ENCODE measurements at regions not wholly inside any gene's neighbourhood (a gene's known extent, or its start where the extent isn't known, plus 50 kb on each side); places are given as distances from the start of the nearest gene placed in this dataset.

DNA sequence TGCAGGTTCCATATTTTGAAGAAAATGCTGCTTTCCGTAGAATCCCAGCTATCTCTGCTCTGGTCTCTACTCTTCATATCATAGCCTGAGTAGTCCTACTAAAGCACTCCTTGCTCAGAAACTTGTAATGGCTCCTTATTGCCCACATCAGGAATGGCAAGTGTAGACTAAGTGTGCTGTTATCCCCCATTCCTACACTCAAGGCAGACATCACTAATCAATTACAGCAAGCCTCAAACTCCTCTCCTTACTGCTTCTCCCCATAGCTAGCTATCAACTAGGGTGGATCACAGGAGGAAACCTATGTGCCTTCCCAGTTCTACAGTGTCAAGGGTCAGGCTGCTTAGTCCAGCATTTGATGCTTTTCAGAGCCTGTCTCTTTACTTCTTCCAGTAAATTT is 163.4 kb downstream of the HAPSTR1 start:
- no peak for DNase-seq

DNA sequence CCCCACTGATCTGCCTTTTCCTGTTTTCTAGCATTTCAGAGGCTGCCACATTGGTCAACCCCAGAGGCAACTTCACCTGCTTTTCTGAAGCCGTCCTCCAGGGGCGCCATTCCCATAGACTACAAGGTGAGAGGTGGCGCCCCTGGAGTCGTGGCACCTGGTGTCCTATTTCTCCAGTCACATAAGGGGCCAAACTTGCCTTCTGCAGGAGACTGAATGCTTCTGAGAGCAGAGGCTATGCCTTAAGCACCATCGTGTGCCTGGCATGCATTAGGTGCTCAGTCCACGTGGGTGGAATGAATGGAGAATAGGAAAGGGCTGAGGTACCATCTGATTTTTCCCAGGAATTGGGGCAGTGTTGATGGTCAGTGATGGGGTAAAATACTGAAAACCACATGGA is 164.8 kb downstream of the HAPSTR1 start:
- no peak for DNase-seq

DNA sequence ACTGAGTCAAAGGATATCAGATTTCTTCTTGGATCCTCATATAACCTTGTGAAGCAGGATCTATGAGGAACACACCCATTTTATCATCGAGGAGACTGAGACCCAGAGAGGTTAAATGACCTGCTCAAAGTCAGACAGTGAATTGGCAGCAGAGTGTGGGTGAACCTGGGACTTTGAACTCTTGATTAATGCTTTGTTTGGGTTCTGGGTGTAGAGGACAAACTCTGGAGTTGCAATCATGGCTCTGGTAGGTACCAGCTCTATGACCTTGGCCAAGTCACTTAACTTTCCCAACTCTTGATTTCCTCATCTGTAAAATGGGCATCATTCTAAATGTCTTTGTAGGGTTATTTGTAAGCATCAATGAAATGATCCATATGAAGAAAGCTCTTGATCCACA is 166.4 kb downstream of the HAPSTR1 start:
- DNase-seq: no peak

DNA sequence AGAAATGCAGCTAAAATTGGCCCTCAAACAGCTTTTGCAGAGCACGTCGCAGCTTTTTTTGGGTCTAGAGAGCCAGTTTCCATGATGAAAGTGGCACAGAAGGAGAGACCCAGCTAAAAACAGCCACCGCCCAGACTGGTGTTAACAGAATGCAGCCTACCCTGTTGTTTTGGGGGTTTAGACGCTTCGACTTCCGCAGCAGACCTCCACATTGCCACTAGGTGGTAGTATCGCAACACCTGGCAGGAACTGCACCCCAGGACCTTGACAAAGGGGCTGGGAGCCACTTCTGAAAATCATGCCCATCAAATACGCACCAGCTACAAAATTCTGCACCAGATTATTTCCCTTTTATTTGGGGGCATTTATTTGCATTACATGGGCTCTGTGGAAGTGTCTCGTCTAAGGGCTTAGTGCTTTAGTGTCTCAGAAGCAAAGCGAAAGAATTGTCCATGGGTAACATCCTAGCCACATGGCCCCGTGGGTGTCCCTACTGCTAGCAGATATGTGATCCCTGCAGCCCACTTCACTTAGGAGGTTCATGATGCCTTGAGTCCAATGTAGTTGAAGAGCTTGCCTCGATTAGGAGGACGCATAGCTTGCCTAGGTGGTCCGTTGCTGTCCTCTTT is 167.1 kb downstream of the HAPSTR1 start:
- no peak for DNase-seq

DNA sequence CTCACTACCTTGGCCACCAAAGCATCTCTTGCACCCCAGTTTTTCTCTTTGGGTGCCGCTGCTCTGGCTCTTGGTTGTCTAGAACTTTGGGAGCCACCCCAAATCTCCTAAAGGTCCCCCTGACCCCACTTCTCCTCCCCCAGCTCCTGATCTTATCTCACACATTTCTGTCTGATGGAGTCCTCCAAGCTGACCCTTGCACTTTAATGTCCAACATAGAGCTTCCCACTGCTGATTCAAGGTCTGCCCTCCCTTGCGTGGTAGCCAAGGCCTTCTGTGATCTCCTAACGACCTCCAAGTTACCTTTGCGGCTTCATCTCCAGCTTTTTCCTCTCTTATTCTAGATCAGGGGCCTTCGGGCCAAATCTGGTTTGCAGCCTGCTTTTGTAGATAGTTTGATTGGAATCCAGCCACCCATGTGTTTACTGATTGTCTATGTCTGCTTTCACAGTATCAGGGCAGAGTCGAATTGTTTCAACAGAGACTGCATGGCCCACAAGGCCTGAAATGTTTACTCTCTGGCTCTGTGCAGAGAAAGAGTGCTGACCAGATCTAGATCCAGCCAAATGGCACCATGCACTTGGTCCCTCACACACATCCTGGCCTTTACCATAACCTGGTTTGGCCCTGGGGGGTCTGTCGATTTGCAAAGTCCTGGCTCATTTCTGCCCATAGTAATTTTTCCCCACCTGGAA is 168.6 kb downstream of the HAPSTR1 start:
- DNase-seq: no peak

DNA sequence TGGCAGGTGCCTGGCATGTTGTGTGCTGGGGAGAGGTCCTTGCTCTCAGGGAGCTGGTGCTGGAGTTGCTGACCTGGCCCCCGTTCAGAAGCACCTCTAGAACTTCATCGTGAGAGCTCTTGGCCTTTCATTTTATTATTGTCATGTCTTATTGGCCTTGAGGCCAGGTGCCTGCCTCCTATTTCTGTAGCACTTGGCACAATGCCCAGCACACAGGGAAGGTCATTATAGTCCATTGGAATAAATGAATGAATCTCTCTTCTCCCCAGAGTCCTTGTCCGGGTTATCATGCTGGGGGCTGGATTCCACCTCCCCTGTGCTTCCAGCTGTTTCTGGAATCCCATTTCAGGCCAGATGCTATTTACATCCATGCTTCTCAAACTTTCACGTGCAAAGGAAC is 169.2 kb downstream of the HAPSTR1 start:
- no peak for DNase-seq

DNA sequence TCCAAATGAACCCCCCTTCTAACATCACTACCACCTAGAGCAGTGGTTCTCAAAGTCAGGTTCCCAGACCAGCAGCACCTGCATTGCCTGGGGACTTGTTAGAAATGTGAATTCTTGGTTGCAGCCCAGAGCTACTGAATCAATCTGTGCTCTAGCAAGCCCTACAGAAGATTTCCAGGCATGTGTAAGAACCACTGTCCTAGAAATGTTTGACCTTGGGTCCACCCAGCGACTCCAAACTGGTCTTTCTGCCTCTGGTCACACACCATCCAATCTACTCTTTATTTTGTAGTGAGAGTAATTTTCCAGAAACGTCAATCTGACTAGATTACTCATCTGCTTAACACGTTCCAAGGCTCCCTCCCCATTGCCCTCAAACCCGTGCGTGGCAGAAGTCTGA is 169.9 kb downstream of the HAPSTR1 start:
- DNase-seq: no peak

DNA sequence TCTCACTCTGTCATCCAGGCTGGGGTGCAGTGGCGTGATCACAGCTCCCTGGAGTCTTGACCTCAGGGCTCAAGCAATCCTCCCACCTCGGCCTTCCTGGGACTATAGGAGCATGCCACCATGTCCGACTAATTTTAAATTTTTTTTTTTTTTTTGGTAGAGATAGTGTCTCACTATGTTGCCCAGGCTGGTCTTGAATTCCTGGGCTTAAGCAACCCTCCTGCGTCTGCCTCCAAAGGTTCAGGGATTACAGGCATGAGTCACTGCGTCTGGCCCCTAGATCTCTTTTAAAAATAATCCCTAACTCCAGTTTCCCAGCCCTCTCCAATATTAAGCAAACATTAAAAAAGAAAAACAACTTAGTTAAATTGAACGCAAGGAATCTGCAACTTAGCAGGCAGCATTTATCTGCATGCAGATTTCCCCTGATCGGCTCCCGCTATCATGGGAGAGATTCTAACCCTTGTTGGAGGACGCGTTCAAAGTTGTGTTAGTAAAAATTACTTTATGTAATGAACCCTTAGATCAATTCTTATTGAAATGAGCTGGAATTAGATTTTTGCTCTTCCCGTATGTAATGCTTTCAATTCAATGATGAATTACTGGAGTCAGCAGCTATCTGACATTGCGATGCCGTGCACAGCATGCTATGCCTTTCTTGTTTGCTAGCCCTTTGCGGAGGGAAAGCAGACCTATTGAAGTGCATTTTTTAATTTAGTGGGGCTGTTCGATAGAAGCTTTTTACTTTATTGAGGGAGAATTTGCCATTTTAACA is 171.7 kb downstream of the HAPSTR1 start:
- DNase-seq: no peak

DNA sequence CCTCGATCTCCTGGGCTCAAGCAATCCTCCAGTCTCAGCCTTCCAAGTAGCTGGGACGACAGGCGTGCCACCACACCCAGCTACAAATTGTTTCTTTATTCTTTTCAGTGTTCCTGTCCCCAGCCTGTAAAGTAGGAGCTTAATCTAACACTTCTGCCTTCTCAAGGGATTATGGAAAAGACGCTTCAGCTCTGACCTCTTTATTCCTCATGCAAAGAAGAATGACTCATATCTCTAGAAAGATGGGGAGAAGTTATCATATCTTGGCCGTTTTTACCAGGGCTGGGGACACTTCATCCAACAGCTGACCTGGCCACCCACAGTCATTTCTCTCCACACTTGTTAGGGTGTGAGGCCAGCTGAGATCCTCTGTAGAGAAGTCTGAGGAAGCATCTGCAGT is 172.6 kb downstream of the HAPSTR1 start:
- DNase-seq: no peak

DNA sequence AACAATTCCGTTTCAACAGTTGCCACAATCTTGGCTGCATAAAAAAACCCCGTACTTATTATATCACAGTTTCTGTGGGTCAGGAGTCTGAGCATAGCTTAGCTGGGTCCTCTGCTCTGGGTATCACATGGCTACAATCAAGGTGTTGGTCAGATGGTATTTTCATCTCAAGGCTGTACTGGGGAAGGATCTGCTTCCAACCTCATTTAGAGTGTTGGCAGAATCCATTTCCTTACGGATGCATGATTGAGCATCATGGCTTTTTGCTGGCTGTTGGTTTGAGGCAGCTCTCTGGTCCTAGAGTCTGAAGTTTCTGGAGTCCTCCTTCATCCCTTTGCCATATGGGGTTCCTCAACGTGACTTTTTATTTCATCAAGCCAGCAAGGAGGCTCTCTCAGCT is 177.0 kb downstream of the HAPSTR1 start:
- DNase-seq: no peak

DNA sequence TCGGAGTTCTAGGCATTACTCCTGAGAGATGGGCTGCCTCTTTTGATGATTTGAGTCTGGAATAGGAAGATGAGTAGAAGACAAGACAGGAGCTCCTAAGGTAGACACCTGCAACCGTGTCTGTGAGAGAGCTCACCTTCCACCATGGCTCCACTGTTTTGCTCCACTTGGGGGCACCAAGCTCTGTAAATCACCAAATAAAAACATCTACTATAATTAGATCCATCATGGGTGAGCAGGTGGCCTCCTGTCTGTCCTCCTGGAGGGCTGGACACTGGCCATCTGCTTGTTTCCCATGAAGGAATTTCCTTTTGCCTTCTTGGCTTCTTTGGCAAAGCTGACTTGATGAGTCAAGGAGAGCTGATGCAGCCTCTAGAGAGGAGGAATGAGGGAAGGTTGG is 179.0 kb downstream of the HAPSTR1 start:
- DNase-seq: no peak

DNA sequence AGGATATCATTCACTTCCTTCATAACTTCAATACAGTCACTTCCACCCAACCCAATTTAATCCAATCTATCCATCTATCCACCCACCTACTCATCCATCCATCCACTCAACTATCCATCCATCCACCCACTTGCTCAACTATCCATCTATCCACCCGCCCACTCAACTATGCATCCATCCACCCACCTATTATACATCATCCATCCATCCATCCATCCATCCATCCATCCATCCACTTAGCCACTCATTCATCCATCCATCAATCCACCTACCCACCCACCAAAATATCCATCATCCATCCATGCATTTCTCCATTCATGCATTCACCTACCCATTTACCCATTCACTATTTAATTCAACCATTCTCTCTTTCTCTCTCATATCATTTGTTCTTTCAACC is 179.5 kb downstream of the HAPSTR1 start:
- DNase-seq: no peak

DNA sequence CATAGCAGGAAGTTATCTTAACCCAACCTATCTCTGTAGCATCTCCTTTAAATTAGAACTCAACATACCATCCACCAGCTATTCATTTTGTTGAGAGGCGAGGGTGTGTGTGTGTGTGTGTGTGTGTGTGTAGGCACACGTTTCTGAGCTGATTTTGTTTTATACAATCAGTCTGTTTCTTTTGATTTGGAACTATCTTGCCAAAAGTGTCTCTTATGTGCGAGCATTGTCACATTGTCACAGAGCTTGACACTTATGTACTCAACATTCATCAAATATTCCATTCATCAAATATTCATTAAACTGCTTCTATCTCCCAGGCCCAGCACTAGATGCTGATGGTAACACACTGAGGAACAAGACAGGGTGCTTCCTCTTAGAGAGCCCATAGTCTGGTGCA is 180.4 kb downstream of the HAPSTR1 start:
- no peak for DNase-seq

DNA sequence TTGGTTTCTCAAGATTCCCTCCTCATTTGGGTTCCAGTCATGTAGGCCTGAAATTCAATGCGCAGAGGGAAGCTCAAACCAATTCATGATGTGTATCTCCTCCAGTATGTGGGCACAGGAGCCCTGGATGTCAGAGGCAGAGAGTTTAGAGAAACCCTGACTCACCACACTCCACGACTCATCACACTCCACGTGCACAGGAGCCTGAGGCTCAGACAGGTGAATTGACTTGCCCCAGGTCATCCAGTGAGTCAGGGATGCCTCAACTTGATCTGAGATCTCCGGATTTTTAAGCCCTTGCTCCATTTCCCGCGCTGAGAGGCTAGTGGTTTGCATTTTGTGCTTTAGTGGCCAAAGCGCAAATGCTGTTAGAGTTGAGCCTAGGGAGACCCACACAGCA is 183.9 kb downstream of the HAPSTR1 start:
- DNase-seq: no peak

DNA sequence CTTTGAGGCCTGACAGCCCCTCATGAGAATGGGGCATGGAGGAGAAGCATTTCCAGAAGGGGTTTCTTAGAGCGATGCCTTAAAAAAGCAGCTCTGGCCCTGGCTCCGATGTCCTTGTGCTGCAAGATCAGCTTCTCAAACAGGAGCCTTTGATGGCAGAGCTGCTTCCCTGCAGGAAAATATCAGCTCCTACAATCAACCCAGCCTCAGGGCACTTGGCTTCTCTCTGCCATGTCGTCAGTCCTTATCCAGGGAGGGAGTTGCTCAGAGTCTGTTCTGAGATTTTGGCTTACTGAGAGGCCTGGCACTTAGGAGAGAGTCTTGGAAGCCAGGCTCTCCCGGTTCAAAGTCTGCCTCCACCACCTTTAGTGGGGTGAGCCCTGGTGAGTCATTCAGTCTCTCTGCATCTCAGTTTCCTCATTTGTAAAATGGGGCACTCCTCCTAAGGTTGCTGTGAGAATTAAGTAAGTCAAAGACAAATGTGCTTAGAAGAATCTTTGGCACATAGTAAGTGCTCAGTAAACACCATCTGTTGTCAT is 184.4 kb downstream of the HAPSTR1 start:
- no peak for DNase-seq

DNA sequence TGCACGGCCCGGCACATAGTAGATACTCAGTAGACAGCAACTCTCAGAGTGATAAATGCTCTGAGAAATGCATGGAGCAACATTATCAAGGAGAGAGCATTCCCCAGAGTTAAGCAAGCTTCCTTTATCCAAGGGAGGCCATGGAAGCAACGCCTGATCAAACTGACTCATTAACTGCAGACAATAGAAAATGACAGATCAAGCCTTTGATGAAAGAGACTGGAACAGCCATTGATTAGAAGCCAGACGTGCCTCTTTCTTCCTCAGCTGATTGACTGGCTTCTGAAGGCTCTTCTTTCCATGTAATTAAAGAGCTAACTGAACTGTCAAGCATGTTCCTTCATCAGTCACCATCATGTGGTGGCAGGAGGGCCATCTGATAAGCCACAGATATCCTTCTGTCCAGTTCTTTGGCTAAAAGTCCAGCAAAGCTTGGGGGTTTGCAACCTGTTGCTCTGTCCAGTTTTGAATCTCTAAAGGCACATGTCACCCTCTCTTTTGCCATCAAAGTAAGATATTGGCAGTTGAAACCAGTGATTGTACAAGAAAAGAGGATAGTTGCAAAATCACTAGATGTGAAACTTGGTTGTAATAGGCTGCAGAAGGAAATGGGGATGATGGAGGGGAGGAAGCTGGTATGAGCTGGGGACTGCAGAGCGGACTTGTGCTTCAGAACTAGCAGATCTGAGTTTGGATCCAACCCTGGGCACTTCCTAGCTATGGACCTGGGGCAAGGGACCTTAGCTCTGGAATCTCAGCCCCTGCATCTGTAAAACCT is 188.0 kb downstream of the HAPSTR1 start:
- DNase-seq: no peak

DNA sequence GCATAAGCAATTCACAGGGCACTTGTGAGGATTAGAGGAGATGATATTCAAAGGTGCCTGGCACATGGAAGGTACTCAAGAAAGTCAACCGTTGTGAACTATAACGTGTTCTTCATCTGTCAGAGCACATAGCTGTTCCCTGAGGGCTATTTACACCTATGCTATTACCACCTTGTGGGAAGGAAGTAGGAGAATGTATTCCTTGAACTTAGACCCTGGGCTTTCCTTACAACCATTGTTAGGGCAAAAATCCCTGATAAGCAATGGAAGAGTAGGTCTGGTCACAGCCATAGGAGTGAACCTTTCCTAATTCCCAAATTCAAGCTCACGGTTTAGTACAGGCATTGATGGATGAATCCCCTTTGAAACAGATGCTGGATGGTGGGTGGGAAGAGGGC is 188.6 kb downstream of the HAPSTR1 start:
- no peak for DNase-seq

DNA sequence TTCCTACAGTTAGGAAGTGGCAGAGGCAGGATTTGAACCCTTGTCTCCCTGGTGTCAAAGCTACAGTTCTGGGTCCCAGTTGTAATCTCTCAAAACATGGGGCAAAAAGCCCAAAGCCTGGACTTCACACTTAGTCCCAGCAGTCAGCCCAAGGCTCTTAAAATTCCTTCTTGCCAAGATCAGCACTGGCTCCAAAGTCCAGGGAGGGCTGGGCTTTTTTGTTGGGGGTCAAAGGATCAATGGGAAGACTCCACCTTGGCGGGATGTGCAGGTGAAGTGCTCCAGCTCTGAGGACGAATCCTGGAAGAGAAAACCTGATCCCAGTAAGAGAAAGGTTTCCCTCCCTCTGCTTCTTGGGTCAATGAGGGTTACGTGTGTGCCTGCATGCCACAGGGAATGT is 195.5 kb downstream of the HAPSTR1 start:
- no peak for DNase-seq

DNA sequence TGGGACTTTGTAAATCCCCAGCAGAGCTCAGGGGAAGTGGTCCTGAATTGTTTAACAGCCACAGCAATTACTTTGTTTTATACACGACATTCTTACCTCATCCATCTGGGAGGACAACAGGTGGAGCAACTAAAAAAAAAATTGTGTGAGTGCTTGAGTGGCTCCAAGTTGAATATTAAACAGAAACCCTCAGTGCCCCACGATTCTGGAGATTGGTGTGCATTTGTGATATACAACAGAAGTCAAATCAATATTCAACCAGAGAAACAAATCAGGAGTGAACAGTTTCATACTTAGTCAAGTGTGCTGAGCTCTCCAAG is 204.8 kb downstream of the HAPSTR1 start:
- DNase-seq: no peak

DNA sequence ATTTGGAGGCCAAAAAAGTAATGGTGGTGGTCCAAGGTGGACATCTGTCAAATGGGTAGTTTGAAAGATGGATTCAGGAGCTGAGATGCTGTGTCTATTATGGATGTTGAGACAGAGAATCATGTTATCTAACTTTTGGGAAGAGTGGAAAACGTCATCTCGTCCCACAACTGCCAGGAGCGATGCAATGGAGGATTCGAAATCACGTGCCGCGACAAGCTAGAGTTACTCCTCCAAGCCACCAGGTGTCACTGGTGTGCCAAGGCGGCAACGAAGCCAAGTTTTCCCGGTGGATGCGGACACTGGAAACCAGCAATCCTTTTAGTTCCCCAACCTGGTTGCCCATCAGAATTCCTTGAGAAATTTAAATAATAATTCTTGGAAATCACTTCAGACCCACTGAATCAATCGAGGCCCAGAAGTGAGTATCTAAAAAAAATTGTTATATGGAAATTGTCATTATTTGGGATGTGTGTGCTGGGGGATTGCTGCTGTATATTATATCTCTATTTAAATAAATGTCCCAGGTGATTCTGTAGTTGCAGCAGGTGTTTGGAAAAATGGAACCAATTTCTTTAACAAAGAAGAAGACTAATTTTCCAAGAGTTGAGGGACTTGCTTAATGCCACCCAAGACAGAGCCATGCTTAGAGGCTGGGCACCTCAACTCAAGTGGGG is 206.1 kb downstream of the HAPSTR1 start:
- DNase-seq: no peak

DNA sequence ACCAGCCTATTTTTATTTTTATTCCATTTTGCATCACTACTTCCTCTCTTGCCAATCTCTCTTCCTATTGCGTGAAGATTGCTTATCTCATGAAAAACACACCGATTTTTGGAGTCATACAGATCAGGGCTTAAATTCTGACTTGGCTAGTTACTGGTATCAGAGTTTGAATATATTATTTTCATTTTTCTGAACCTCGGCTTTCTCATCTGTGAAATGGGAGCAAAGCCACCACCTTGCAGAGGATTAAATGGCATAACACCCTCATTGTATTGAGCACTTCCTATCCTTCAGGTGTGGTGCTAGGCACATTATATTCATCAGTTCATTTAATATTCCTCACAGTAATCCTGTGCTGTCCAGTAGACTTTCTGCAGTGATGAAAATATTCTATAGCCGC is 208.8 kb downstream of the HAPSTR1 start:
- no peak for DNase-seq

DNA sequence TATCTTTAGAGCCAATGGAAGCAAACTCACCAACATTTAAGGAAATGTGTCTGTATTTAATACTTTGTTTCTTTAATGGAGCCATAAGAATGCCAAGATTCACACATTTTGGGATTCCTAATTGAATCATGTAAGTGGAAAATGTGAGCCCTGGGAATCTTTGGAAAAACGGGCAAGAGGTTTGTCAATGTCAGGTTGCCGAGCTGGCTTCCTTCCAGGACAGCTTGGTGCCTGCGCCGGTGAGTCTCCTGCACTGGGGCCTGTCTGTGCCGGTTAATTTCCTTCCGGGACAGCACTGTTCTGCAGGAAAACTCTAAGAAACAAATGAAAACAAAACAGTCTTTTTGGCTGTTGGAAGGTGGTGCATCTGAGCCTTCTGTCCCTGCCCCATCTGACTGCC is 210.6 kb downstream of the HAPSTR1 start:
- no peak for DNase-seq

DNA sequence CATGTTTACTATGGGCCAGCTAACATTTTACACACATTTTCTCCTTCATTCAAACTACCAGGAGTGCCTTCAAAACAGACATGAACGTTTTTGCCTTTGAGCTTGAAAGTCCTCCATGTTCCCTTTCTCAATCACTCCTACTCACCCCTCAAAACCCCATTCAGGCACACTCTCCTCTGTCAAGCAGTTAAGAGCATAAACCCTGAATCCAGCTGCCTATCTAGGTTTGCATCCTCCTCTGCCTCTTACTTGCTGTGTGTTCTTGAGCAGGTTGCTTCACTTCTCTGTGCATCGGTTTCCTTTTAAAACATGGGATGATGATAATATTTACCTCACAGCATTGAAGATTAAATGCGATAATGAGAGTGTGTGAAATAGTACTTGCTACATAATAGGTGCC is 215.3 kb downstream of the HAPSTR1 start:
- no peak for DNase-seq
